ENCODE measurements at regions not wholly inside any gene's neighbourhood (a gene's known extent, or its start where the extent isn't known, plus 50 kb on each side); places are given as distances from the start of the nearest gene placed in this dataset.

GRCh38 chr5:118009741-118010297 is 978.5 kb downstream of the DTWD2 start:
- H3K27me3 ChIP-seq (ENCODE audit: insufficient read depth), result no peaks in the 10 kb centered on the region
- H3K4me2 ChIP-seq, result no peak overlapping the region
- no peaks in the 10 kb centered on the region for H3K4me1 ChIP-seq (ENCODE audit: insufficient read depth)
- H3K79me2 ChIP-seq (replicated peaks; ENCODE audit: insufficient read depth), result no peaks in the 10 kb centered on the region
- no peaks in the 10 kb centered on the region for H3K9me2 ChIP-seq (ENCODE audit: insufficient read depth)
- H3F3A ChIP-seq (replicated peaks; ENCODE audit: low read depth), result no peaks in the 10 kb centered on the region
- H4K20me1 ChIP-seq (replicated peaks; ENCODE audit: insufficient read depth), result no peaks in the 10 kb centered on the region
- Mint-ChIP-seq H3K4me1 (peaks cover 2% of the 10 kb centered on the region; the same call in 1 of the 3 replicates), H3K27ac (no peak overlapping the region), H3K9me3 (no peaks in the 10 kb centered on the region), H3K4me3 (no peak overlapping the region), H3K27me3 (ENCODE audit: insufficient read depth, low read depth, poor library complexity) (no peaks in the 10 kb centered on the region), H3K36me3 (ENCODE audit: low read depth) (no peaks in the 10 kb centered on the region)
- TF ChIP-seq, protein P1, sequence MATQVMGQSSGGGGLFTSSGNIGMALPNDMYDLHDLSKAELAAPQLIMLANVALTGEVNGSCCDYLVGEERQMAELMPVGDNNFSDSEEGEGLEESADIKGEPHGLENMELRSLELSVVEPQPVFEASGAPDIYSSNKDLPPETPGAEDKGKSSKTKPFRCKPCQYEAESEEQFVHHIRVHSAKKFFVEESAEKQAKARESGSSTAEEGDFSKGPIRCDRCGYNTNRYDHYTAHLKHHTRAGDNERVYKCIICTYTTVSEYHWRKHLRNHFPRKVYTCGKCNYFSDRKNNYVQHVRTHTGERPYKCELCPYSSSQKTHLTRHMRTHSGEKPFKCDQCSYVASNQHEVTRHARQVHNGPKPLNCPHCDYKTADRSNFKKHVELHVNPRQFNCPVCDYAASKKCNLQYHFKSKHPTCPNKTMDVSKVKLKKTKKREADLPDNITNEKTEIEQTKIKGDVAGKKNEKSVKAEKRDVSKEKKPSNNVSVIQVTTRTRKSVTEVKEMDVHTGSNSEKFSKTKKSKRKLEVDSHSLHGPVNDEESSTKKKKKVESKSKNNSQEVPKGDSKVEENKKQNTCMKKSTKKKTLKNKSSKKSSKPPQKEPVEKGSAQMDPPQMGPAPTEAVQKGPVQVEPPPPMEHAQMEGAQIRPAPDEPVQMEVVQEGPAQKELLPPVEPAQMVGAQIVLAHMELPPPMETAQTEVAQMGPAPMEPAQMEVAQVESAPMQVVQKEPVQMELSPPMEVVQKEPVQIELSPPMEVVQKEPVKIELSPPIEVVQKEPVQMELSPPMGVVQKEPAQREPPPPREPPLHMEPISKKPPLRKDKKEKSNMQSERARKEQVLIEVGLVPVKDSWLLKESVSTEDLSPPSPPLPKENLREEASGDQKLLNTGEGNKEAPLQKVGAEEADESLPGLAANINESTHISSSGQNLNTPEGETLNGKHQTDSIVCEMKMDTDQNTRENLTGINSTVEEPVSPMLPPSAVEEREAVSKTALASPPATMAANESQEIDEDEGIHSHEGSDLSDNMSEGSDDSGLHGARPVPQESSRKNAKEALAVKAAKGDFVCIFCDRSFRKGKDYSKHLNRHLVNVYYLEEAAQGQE (IDR thresholded peaks at IDR 0.05; ENCODE audit: unreplicated experiment), result no peak
- no peak for TF ChIP-seq STAT1 (IDR thresholded peaks at IDR 0.05; ENCODE audit: unreplicated experiment)
- no peak for TF ChIP-seq EZH2phosphoT487 (IDR thresholded peaks at IDR 0.05; ENCODE audit: unreplicated experiment)
- no peak for TF ChIP-seq ETS1 (IDR thresholded peaks at IDR 0.05)
- no peak for TF ChIP-seq ZNF114 (CRISPR knock-in tag; IDR thresholded peaks at IDR 0.05)
- TF ChIP-seq CREB1 (CRISPR knock-in tag; IDR thresholded peaks at IDR 0.05; ENCODE audit: low read depth), result no peak
- no peak for TF ChIP-seq POLR2AphosphoS5 (IDR thresholded peaks at IDR 0.05; ENCODE audit: low read depth)
- TF ChIP-seq NANOG (IDR thresholded peaks at IDR 0.05; ENCODE audit: borderline replicate concordance), result no peak
- no peak for TF ChIP-seq JUNB (IDR thresholded peaks at IDR 0.05; ENCODE audit: unreplicated experiment)
- no peak for TF ChIP-seq ZNF462 (CRISPR knock-in tag; IDR thresholded peaks at IDR 0.05)
- no peak overlapping the region for H3K4me3 ChIP-seq
- DNase-seq (ENCODE audit: low spot score), result peak; percentile 22
- no peaks in the 10 kb centered on the region for H3K36me3 ChIP-seq (ENCODE audit: insufficient read depth)
- no peak overlapping the region for H2AFZ ChIP-seq
- H3K27ac ChIP-seq (ENCODE audit: low read depth), result no peak overlapping the region
- ATAC-seq, result no peak

All from GM23338 (cell line).